HepG2 (cell line): ENCODE measurements at regions not wholly inside any gene's neighbourhood (a gene's known extent, or its start where the extent isn't known, plus 50 kb on each side); places are given as distances from the start of the nearest gene placed in this dataset.

Source experiments
- ATAC-seq: fragments of 200-7000 bp; cut with Tn5 transposase; 3 replicates; pipeline ENCODE4 v1.9.1; 2020; ENCODE audit warnings: mild to moderate bottlenecking, moderate library complexity
- BruUV-seq: library from RNA; stranded (reverse); fragments of 400-500 nt; replicated peaks from 2 replicates; lab custom pipeline; 2021; lab: Mats Ljungman, UMichigan
- CTCF ChIA-PET: fragments of 300-600 bp; formaldehyde crosslinking; extraction: SDS; loops from one replicate; lab custom pipeline; 2021; ENCODE audit warnings: low total read pairs, inconsistent platforms, low intra/inter-chr PET ratio; lab: Yijun Ruan, JAX
- POLR2A ChIA-PET: fragments of 350-600 bp; sonication (Branson Sonifier 250); formaldehyde crosslinking; loops from one replicate; lab custom pipeline; 2020; ENCODE audit warnings: antibody characterized with exemption, inconsistent platforms; lab: Yijun Ruan, JAX
- DNase-seq: peaks from one replicate; pipeline ENCODE4 v3.0.0-alpha.2; 2015; ENCODE audit warnings: low spot score
- FAIRE-seq: peaks from 3 replicates; lab custom pipeline; 2011; peaks lifted over from hg19 to GRCh38; lab: Jason Lieb, UNC
- H2AFZ ChIP-seq: one replicate; pipeline ENCODE4 v1.6.1; 2011; ENCODE audit warnings: low read length, inconsistent platforms
- H3K27ac ChIP-seq: fragments of 300-600 bp; 3 replicates; pipeline ENCODE4 v1.8.0; 2011; ENCODE audit warnings: mixed run types, mild to moderate bottlenecking, mixed read lengths, low read length, inconsistent platforms; ENCODE audit not compliant: insufficient read depth; ENCODE audit errors: extremely low read length
- H3K27me3 ChIP-seq, 2 experiments: fragments of 200-600 bp in 1 of 2; 2 replicates in 1 of 2; 3 replicates in 1 of 2; pipeline versions ENCODE4 v1.6.0 to v1.8.0; 2011; ENCODE audit warnings: low read length in 2 of 2, mild to moderate bottlenecking in 2 of 2, moderate library complexity in 2 of 2, inconsistent platforms in 1 of 2; ENCODE audit not compliant: insufficient read depth in 2 of 2, control insufficient read depth in 1 of 2
- H3K36me3 ChIP-seq, 2 experiments: fragments of 200-600 bp in 1 of 2; replicated peaks in 1 of 2; 2 replicates in 1 of 2; 3 replicates in 1 of 2; pipeline versions ENCODE4 v1.5.1 to v1.8.0; 2011; ENCODE audit warnings: low read length in 2 of 2, inconsistent platforms in 1 of 2; ENCODE audit not compliant: insufficient read depth in 2 of 2, control insufficient read depth in 1 of 2
- H3K4me1 ChIP-seq: 2 replicates; pipeline ENCODE4 v1.5.1; 2012; ENCODE audit warnings: low read length, inconsistent platforms; ENCODE audit not compliant: insufficient read depth
- H3K4me2 ChIP-seq: 2 replicates; pipeline ENCODE4 v1.6.0; 2011; ENCODE audit warnings: low read depth, low read length, inconsistent platforms
- H3K4me3 ChIP-seq, 3 experiments: fragments of 200-600 bp in 1 of 3; sonication (generic), shearing (Covaris generic) in 1 of 3; replicated peaks in 1 of 3; 2 replicates each; pipeline ENCODE4 v1.5.1; 2011 to 2016; ENCODE audit warnings: low read length in 3 of 3, inconsistent platforms in 2 of 3, low read depth in 2 of 3, mild to moderate bottlenecking in 2 of 3, control low read depth in 1 of 3, mixed read lengths in 1 of 3; ENCODE audit not compliant: insufficient read depth in 1 of 3
- H3K79me2 ChIP-seq: one replicate; pipeline ENCODE4 v1.6.1; 2011; ENCODE audit warnings: low read length, inconsistent platforms; ENCODE audit not compliant: insufficient read depth
- H3K9ac ChIP-seq: 2 replicates; pipeline ENCODE4 v1.6.0; 2011; ENCODE audit warnings: mild to moderate bottlenecking, low read depth, low read length, inconsistent platforms; ENCODE audit not compliant: insufficient read depth
- H3K9me3 ChIP-seq: 2 replicates; pipeline ENCODE4 v1.5.1; 2012; ENCODE audit warnings: mild to moderate bottlenecking, low read length
- H4K20me1 ChIP-seq: 2 replicates; pipeline ENCODE4 v1.6.0; 2011; ENCODE audit warnings: inconsistent platforms, mild to moderate bottlenecking, low read length, moderate library complexity; ENCODE audit not compliant: insufficient read depth
- ATAD3A ChIP-seq: sonication (generic); formaldehyde crosslinking; IDR thresholded peaks from 2 replicates; pipeline ENCODE4 v1.4.0; 2020; ENCODE audit warnings: missing genetic modification reagents
- ELF4 ChIP-seq: sonication (generic); formaldehyde crosslinking; IDR thresholded peaks from 2 replicates; pipeline ENCODE4 v1.5.0; 2020; ENCODE audit warnings: missing genetic modification reagents, mild to moderate bottlenecking, moderate library complexity, borderline replicate concordance
- ETV6 ChIP-seq: sonication (generic); formaldehyde crosslinking; conservative IDR thresholded peaks from 2 replicates; pipeline ENCODE4 v1.4.0; 2020; ENCODE audit warnings: missing genetic modification reagents
- HNRNPL ChIP-seq: fragments of 200-400 bp; formaldehyde crosslinking; IDR thresholded peaks from 2 replicates; pipeline ENCODE4 v1.6.1; 2017; ENCODE audit warnings: mild to moderate bottlenecking, low read depth, low read length
- KDM2A ChIP-seq: sonication (generic); formaldehyde crosslinking; IDR thresholded peaks from 2 replicates; pipeline ENCODE4 v1.4.0; 2020; ENCODE audit warnings: low read depth, missing genetic modification reagents, borderline replicate concordance
- NCOA1 ChIP-seq: sonication (generic); formaldehyde crosslinking; IDR thresholded peaks from 2 replicates; pipeline ENCODE4 v1.9.0; 2021; ENCODE audit warnings: missing genetic modification reagents
- NFATC3 ChIP-seq: sonication (generic); formaldehyde crosslinking; IDR thresholded peaks from 2 replicates; pipeline ENCODE4 v1.5.1; 2020; ENCODE audit warnings: mild to moderate bottlenecking, missing genetic modification reagents
- PCBP1 ChIP-seq: fragments of 200-400 bp; formaldehyde crosslinking; IDR thresholded peaks from 2 replicates; pipeline ENCODE4 v1.6.1; 2017; ENCODE audit warnings: mild to moderate bottlenecking, low read depth, low read length, borderline replicate concordance
- SIN3B ChIP-seq: fragments of 150-350 bp; IDR thresholded peaks from 2 replicates; pipeline ENCODE4 v1.6.1; 2014; ENCODE audit warnings: low read length
- SRY ChIP-seq: sonication (generic); formaldehyde crosslinking; IDR thresholded peaks from 2 replicates; pipeline ENCODE4 v1.8.0; 2022; ENCODE audit warnings: mild to moderate bottlenecking, missing genetic modification reagents
- TFAP4 ChIP-seq: sonication (generic); IDR thresholded peaks from 2 replicates; pipeline ENCODE4 v1.6.1; 2016; ENCODE audit warnings: low read depth, borderline replicate concordance
- TFDP2 ChIP-seq: sonication (generic); formaldehyde crosslinking; IDR thresholded peaks from 2 replicates; pipeline ENCODE4 v1.4.0; 2020; ENCODE audit warnings: missing genetic modification reagents
- ZBED4 ChIP-seq: sonication (generic); formaldehyde crosslinking; IDR thresholded peaks from 2 replicates; pipeline ENCODE4 v1.4.0; 2020; ENCODE audit warnings: missing genetic modification reagents, borderline replicate concordance
- ZNF510 ChIP-seq: sonication (generic); formaldehyde crosslinking; IDR thresholded peaks from 2 replicates; pipeline ENCODE4 v1.4.0; 2020; ENCODE audit warnings: low read depth, mild to moderate bottlenecking, missing genetic modification reagents
- ZNF605 ChIP-seq: sonication (generic); formaldehyde crosslinking; IDR thresholded peaks from 2 replicates; pipeline ENCODE4 v1.8.0; 2022; ENCODE audit warnings: mild to moderate bottlenecking, missing genetic modification reagents
- ZNF619 ChIP-seq: sonication (generic); formaldehyde crosslinking; IDR thresholded peaks from 2 replicates; pipeline ENCODE4 v1.4.0; 2020; ENCODE audit warnings: mild to moderate bottlenecking, missing genetic modification reagents
- ZSCAN29 ChIP-seq: sonication (generic); formaldehyde crosslinking; conservative IDR thresholded peaks from 2 replicates; pipeline ENCODE4 v1.4.0; 2020; ENCODE audit warnings: mild to moderate bottlenecking, missing genetic modification reagents
- WGBS: methylation state at CpG from one replicate; pipeline ENCODE4 v1.1.6; 2017; ENCODE audit warnings: low lambda C conversion rate; 5-methylcytosine and 5-hydroxymethylcytosine counted together
- in situ Hi-C: cut with HindIII; loops from 2 replicates; pipeline ENCODE4 v1.10.0; 2017; ENCODE audit warnings: low pct_unique_long_range_greater_than_20kb; ENCODE audit not compliant: extremely low pct_ligation_motif_present
- intact Hi-C: fragments of 100-400 bp; cut with micrococcal nuclease; formaldehyde crosslinking; loops from one replicate; pipeline ENCODE4 v1.10.0; 2022; ENCODE audit not compliant: unreplicated experiment

GRCh38 chr10:1807196-1807595, 69.9 kb upstream of the ADARB2 start:
- no peak for DNase-seq

More at GRCh38 chr10:1807196-1807595, 69.9 kb upstream of the ADARB2 start:
- 33% methylated on average over 1 of the region's 9 CpGs for WGBS
- H3K27ac ChIP-seq: no peak overlapping the region
- H3K9ac ChIP-seq: no peak overlapping the region
- ATAC-seq (no peak), FAIRE-seq (no peak)
- ChIA-PET POLR2A (no interaction called here), CTCF (no interaction called here)
- H3K4me1 ChIP-seq: no peaks in the 10 kb centered on the region
- no peak overlapping the region for H3K4me2 ChIP-seq
- no peaks in the 10 kb centered on the region for H3K79me2 ChIP-seq
- BruUV-seq: no TSS peak
- H3K9me3 ChIP-seq: no peaks in the 10 kb centered on the region
- no peak overlapping the region for H2AFZ ChIP-seq
- in situ Hi-C loops (no loop called here), intact Hi-C loops (no loop called here)
- TF ChIP-seq SIN3B: no peak
- TF ChIP-seq ATAD3A (CRISPR knock-in tag): no peak
- TF ChIP-seq ZNF619 (CRISPR knock-in tag): no peak
- TF ChIP-seq TFAP4: no peak
- TF ChIP-seq KDM2A (CRISPR knock-in tag): no peak
- TF ChIP-seq TFDP2 (CRISPR knock-in tag): no peak
- TF ChIP-seq NCOA1: no peak
- TF ChIP-seq ZSCAN29 (CRISPR knock-in tag): no peak
- no peak for TF ChIP-seq ELF4 (CRISPR knock-in tag)
- no peak for TF ChIP-seq HNRNPL
- no peak for TF ChIP-seq ZNF510 (CRISPR knock-in tag)
- no peak for TF ChIP-seq ZBED4 (CRISPR knock-in tag)
- no peak for TF ChIP-seq SRY
- TF ChIP-seq NFATC3 (CRISPR knock-in tag): no peak
- TF ChIP-seq ETV6 (CRISPR knock-in tag): no peak
- no peak for TF ChIP-seq ZNF605
- no peak for TF ChIP-seq PCBP1
- H4K20me1 ChIP-seq: no peaks in the 10 kb centered on the region
- no peaks in the 10 kb centered on the region for H3K36me3 ChIP-seq
- peaks cover 0 to 6% of the 10 kb centered on the region in 2 experiments; a peak in 1 of 5 replicates for H3K27me3 ChIP-seq
- H3K4me3 ChIP-seq: no peak overlapping the region
